ENCODE measurements at regions not wholly inside any gene's neighbourhood (a gene's known extent, or its start where the extent isn't known, plus 50 kb on each side); places are given as distances from the start of the nearest gene placed in this dataset.

DNA sequence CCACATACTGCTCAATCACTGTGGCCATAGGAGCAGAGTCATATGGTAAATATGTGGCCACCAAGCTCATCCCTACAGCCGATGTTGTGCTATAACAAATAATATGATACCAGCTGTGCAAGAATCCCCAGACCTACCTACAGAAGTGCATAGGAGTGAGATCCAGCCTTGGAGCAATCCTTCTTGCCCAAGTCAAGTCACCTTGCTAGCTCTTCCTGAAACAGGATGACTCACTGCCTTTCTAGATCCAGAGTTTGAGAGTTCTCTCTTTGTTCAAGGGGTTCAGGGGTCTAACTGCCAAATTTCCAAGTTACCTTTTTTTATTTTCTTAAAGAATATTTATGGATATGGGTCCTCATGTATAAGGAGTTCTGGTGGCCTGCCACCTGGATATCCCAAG is 195.7 kb upstream of the MAN1A1 start:
- H3K4me1 Mint-ChIP-seq, result peaks cover 12% of the 10 kb centered on the region
- no peaks in the 10 kb centered on the region for H3F3A ChIP-seq (replicated peaks; ENCODE audit: low read depth)
- TF ChIP-seq CREB1 (CRISPR knock-in tag; IDR thresholded peaks at IDR 0.05; ENCODE audit: low read depth) (no peak), POLR2AphosphoS5 (IDR thresholded peaks at IDR 0.05; ENCODE audit: low read depth) (no peak), JUNB (IDR thresholded peaks at IDR 0.05; ENCODE audit: unreplicated experiment) (no peak), REST (IDR thresholded peaks at IDR 0.05; ENCODE audit: unreplicated experiment) (no peak), EZH2phosphoT487 (IDR thresholded peaks at IDR 0.05; ENCODE audit: unreplicated experiment) (no peak), ZNF114 (CRISPR knock-in tag; IDR thresholded peaks at IDR 0.05) (no peak), ZNF462 (CRISPR knock-in tag; IDR thresholded peaks at IDR 0.05) (no peak), EZH2 (IDR thresholded peaks at IDR 0.05; ENCODE audit: low read depth, unreplicated experiment) (no peak), ZNF331 (CRISPR knock-in tag; IDR thresholded peaks at IDR 0.05; ENCODE audit: low read depth) (no peak), STAT1 (IDR thresholded peaks at IDR 0.05; ENCODE audit: unreplicated experiment) (no peak), NANOG (IDR thresholded peaks at IDR 0.05; ENCODE audit: borderline replicate concordance) (no peak), ETS1 (IDR thresholded peaks at IDR 0.05) (no peak)
- TF ChIP-seq, protein P1, sequence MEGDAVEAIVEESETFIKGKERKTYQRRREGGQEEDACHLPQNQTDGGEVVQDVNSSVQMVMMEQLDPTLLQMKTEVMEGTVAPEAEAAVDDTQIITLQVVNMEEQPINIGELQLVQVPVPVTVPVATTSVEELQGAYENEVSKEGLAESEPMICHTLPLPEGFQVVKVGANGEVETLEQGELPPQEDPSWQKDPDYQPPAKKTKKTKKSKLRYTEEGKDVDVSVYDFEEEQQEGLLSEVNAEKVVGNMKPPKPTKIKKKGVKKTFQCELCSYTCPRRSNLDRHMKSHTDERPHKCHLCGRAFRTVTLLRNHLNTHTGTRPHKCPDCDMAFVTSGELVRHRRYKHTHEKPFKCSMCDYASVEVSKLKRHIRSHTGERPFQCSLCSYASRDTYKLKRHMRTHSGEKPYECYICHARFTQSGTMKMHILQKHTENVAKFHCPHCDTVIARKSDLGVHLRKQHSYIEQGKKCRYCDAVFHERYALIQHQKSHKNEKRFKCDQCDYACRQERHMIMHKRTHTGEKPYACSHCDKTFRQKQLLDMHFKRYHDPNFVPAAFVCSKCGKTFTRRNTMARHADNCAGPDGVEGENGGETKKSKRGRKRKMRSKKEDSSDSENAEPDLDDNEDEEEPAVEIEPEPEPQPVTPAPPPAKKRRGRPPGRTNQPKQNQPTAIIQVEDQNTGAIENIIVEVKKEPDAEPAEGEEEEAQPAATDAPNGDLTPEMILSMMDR (conservative IDR thresholded peaks at IDR 0.05; ENCODE audit: low read depth in 2 of 2), result no peak
- H3K36me3 ChIP-seq (ENCODE audit: insufficient read depth), result no peaks in the 10 kb centered on the region
- H3K9me3 Mint-ChIP-seq, result no peaks in the 10 kb centered on the region
- no peak overlapping the region for H3K27ac ChIP-seq (ENCODE audit: low read depth)
- no peak overlapping the region for H3K4me3 ChIP-seq
- no peak overlapping the region for H3K4me3 Mint-ChIP-seq
- no peaks in the 10 kb centered on the region for H3K27me3 ChIP-seq (ENCODE audit: insufficient read depth)
- DNase-seq (ENCODE audit: low spot score), result no peak
- H3K4me2 ChIP-seq, result no peak overlapping the region
- no peaks in the 10 kb centered on the region for H4K20me1 ChIP-seq (replicated peaks; ENCODE audit: insufficient read depth)
- 0 out of 2 replicates have a peak, but pooled peaks cover 5% of the 10 kb centered on the region for H3K9me2 ChIP-seq (ENCODE audit: insufficient read depth)
- H3K27me3 Mint-ChIP-seq (ENCODE audit: insufficient read depth, low read depth, poor library complexity), result no peaks in the 10 kb centered on the region
- no peak overlapping the region for H3K27ac Mint-ChIP-seq
- H3K79me2 ChIP-seq (replicated peaks; ENCODE audit: insufficient read depth), result no peaks in the 10 kb centered on the region
- no peak overlapping the region for H2AFZ ChIP-seq
- ATAC-seq, result no peak
- H3K36me3 Mint-ChIP-seq (ENCODE audit: low read depth), result no peaks in the 10 kb centered on the region
- H3K4me1 ChIP-seq (ENCODE audit: insufficient read depth), result peaks cover 13% of the 10 kb centered on the region
